Right lobe of liver (tissue), 6 donors: ENCODE measurements at regions not wholly inside any gene's neighbourhood (a gene's known extent, or its start where the extent isn't known, plus 50 kb on each side); places are given as distances from the start of the nearest gene placed in this dataset.

Experiments
- ATAC-seq, 4 donors: fragments of 200-7000 bp; cut with Tn5 transposase; one replicate each; pipeline ENCODE4 v1.9.1; 2020; ENCODE audit warnings: mild to moderate bottlenecking in 4 of 4, moderate library complexity in 4 of 4
- DNase-seq, 3 donors: peaks; one replicate each; pipeline ENCODE4 v3.0.0-alpha.2; 2020
- H3K27ac ChIP-seq, 3 donors: fragments of 200-600 bp; one replicate each; pipeline ENCODE4 v1.8.0; 2022
- H3K27me3 ChIP-seq, 2 donors: fragments of 200-600 bp; one replicate each; pipeline ENCODE4 v1.8.0; 2022
- H3K36me3 ChIP-seq, 4 donors: fragments of 200-600 bp; sonication (generic) in 1 of 4; one replicate each; pipeline versions ENCODE4 v1.5.1 to v1.8.0; 2017 to 2022; ENCODE audit warnings: control low read depth in 1 of 4
- H3K4me1 ChIP-seq, 4 donors: fragments of 200-600 bp; sonication (generic) in 1 of 4; one replicate each; pipeline versions ENCODE4 v1.5.1 to v1.8.0; 2017 to 2022; ENCODE audit warnings: control low read depth in 1 of 4
- H3K4me3 ChIP-seq, 3 donors: fragments of 200-600 bp; one replicate each; pipeline ENCODE4 v1.8.0; 2022
- H3K9me3 ChIP-seq, 4 donors: fragments of 200-600 bp; sonication (generic) in 1 of 4; one replicate each; pipeline versions ENCODE4 v1.5.1 to v1.8.0; 2017 to 2022; ENCODE audit warnings: control low read depth in 1 of 4
- CTCF ChIP-seq, 4 donors: fragments of 200-600 bp in 3 of 4; fragments of 450-650 bp in 1 of 4; IDR thresholded peaks; one replicate each; pipeline versions ENCODE4 v1.5.1 to v1.8.0; 2016 to 2022; ENCODE audit warnings: antibody characterized with exemption in 4 of 4, mild to moderate bottlenecking in 2 of 4
- POLR2A ChIP-seq: fragments of 450-650 bp; IDR thresholded peaks from one replicate; pipeline ENCODE4 v1.6.1; 2017; ENCODE audit warnings: antibody characterized with exemption, mild to moderate bottlenecking
- WGBS: methylation state at CpG from one replicate; pipeline ENCODE4 v1.1.6; 2018; ENCODE audit warnings: low coverage, low lambda C conversion rate; ENCODE audit not compliant: insufficient coverage; ENCODE audit errors: missing lambda C conversion rate; 5-methylcytosine and 5-hydroxymethylcytosine counted together
- intact Hi-C, 2 donors: fragments of 100-400 bp; cut with DNase I; formaldehyde crosslinking; loops; one replicate each; pipeline versions ENCODE4 v1.11.2 to v1.14.1; 2022
- donor health status: DM: no; HTN: yes; CAD: no.
- donor health status: DM: no; HTN: no; CAD: no.
- donor health status: DM: no; HTN: no; CAD: no.
- donor health status: DM: no; HTN: yes; CAD: no.
- donor health status: DM: no; HTN: yes; CAD: no.

- TF ChIP-seq CTCF (IDR thresholded peaks at IDR 0.05) (no peak), POLR2A (no peak)
- Histone ChIP-seq H3K9me3 (no peaks in the 10 kb centered on the region), H3K4me3 (no peak overlapping the region), H3K27me3 (no peaks in the 10 kb centered on the region), H3K27ac (no peak overlapping the region), H3K4me1 (no peaks in the 10 kb centered on the region), H3K36me3 (no peaks in the 10 kb centered on the region)
- ATAC-seq = no peak
- no peak for DNase-seq
- 32% methylated on average over 3 of the region's 5 CpGs for WGBS
- intact Hi-C loops = no loop called here
These were observed 938.7 kb upstream of the PHF14 start for GRCh38 chr7:10034843-10035556.

GRCh38 chr7:10036693-10037092, 937.0 kb upstream of the PHF14 start:
- Histone ChIP-seq H3K4me3 (no peak overlapping the region), H3K36me3 (no peaks in the 10 kb centered on the region), H3K27ac (no peak overlapping the region), H3K4me1 (no peaks in the 10 kb centered on the region), H3K9me3 (no peaks in the 10 kb centered on the region), H3K27me3 (no peaks in the 10 kb centered on the region)
- TF ChIP-seq POLR2A (no peak), CTCF (IDR thresholded peaks at IDR 0.05) (no peak)
- no peak for ATAC-seq
- no peak for DNase-seq
- intact Hi-C loops = no loop called here
- WGBS = 52% methylated on average over 2 of the region's 2 CpGs

GRCh38 chr7:10038351-10038750, 935.3 kb upstream of the PHF14 start:
- WGBS = 72% methylated on average over 1 of the region's 1 CpG

DNA sequence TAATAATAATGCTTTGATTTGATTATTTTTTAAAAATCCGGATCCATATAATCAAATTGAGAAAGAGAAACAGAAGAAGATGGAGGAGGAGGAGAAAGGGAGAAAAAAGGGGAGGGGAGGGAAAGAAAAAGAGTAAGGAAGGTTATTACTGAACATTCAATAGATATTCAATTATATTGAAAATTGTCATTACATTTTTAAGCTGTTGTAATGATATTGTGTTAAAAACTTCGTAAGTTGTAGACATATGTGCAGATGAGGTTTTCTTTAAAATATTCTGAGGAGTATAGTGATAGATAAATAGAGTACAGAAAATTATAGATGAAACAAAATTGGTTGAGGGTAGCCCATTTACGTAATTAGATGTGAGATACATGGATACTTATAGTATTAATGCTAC, 933.0 kb upstream of the PHF14 start:
- no peaks in the 10 kb centered on the region for H3K36me3 ChIP-seq
- TF ChIP-seq POLR2A (no peak), CTCF (IDR thresholded peaks at IDR 0.05) (no peak)

More at GRCh38 chr7:10038351-10038750, 935.3 kb upstream of the PHF14 start:
- Histone ChIP-seq H3K4me1 (no peaks in the 10 kb centered on the region), H3K4me3 (no peak overlapping the region), H3K27me3 (no peaks in the 10 kb centered on the region), H3K9me3 (no peaks in the 10 kb centered on the region), H3K36me3 (no peaks in the 10 kb centered on the region), H3K27ac (no peak overlapping the region)
- ATAC-seq (no peak), DNase-seq (no peak)
- intact Hi-C loops = no loop called here
- TF ChIP-seq CTCF (IDR thresholded peaks at IDR 0.05) = no peak
- no peak for TF ChIP-seq POLR2A

DNA sequence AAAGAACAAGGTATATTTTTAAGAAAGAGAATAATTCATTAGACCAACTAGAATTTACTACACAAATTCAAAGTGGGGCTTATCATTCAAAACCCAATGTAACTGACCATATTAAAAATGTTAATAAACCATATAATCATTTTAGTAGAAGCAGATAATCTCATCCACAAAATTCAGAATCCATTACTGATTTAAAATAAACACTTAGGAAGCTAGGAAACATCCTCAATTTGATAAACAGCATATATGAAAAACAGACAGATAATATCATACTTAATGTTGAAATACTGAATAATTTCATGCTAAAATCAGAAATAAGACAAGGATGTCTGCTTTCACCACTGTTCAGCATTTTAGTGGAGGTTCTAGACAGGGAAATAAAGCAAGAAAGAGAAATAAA, 902.8 kb upstream of the PHF14 start:
- H3K27me3 ChIP-seq = no peaks in the 10 kb centered on the region
- H3K27ac ChIP-seq = no peak overlapping the region
- intact Hi-C loops = no loop called here
- H3K4me3 ChIP-seq = no peak overlapping the region
- TF ChIP-seq CTCF (IDR thresholded peaks at IDR 0.05) (no peak), POLR2A (no peak)
- ATAC-seq (no peak), DNase-seq (no peak)
- H3K9me3 ChIP-seq = no peaks in the 10 kb centered on the region
- no peaks in the 10 kb centered on the region for H3K4me1 ChIP-seq
- H3K36me3 ChIP-seq = no peaks in the 10 kb centered on the region

More for the DNA sequence above, 933.0 kb upstream of the PHF14 start:
- no peak for DNase-seq
- no peaks in the 10 kb centered on the region for H3K4me1 ChIP-seq
- H3K27ac ChIP-seq = no peak overlapping the region
- WGBS = 45% methylated on average over 3 of the region's 3 CpGs
- H3K4me3 ChIP-seq = no peak overlapping the region
- no peaks in the 10 kb centered on the region for H3K9me3 ChIP-seq
- no peaks in the 10 kb centered on the region for H3K27me3 ChIP-seq
- ATAC-seq = no peak
- intact Hi-C loops = no loop called here
